GM19438 (cell line): ENCODE measurements at regions not wholly inside any gene's neighbourhood (a gene's known extent, or its start where the extent isn't known, plus 50 kb on each side); places are given as distances from the start of the nearest gene placed in this dataset.
"Not testable (repeated sequence)": the region's sequence is repeated elsewhere in the genome, so short reads cannot be mapped to it uniquely, and the experiment has no call there.

Experiments used
- ATAC-seq: cut with Tn5 transposase; IDR thresholded peaks from one replicate; pipeline ENCODE4 v1.9.1; 2021; ENCODE audit warnings: low read depth; ENCODE audit not compliant: unreplicated experiment

- ATAC-seq: no peak
These were observed 353.2 kb upstream of the SOX2 start for GRCh38 chr3:181358562-181358961.

- ATAC-seq: no peak
These were observed 353.7 kb upstream of the SOX2 start for GRCh38 chr3:181358060-181358459.

- ATAC-seq: no peak
These were observed 357.6 kb upstream of the SOX2 start for GRCh38 chr3:181354140-181354539.

- ATAC-seq: no peak
These were observed 354.8 kb upstream of the DNAJC19 start for GRCh38 chr3:181344331-181344730.

GRCh38 chr3:181336597-181336996, 347.1 kb upstream of the DNAJC19 start:
- no peak for ATAC-seq

GRCh38 chr3:181333394-181333793, 343.9 kb upstream of the DNAJC19 start:
- ATAC-seq: no peak

- ATAC-seq: no peak
These were observed 341.5 kb upstream of the DNAJC19 start for GRCh38 chr3:181330821-181331563.

- ATAC-seq: no peak
These were observed 340.7 kb upstream of the DNAJC19 start for GRCh38 chr3:181330257-181330656.

- no peak for ATAC-seq
These were observed 339.5 kb upstream of the DNAJC19 start for GRCh38 chr3:181329024-181329423.

- no peak for ATAC-seq
These were observed 338.8 kb upstream of the DNAJC19 start for GRCh38 chr3:181328346-181328745.

- no peak for ATAC-seq
These were observed 337.8 kb upstream of the DNAJC19 start for GRCh38 chr3:181327349-181327748.

- ATAC-seq: no peak
These were observed 337.2 kb upstream of the DNAJC19 start for GRCh38 chr3:181326637-181327223.

- ATAC-seq: not testable (repeated sequence)
These were observed 335.0 kb upstream of the DNAJC19 start for GRCh38 chr3:181324516-181324915.

GRCh38 chr3:181318321-181318720, 328.8 kb upstream of the DNAJC19 start:
- ATAC-seq: no peak

- no peak for ATAC-seq
These were observed 328.0 kb upstream of the DNAJC19 start for GRCh38 chr3:181317508-181317907.

GRCh38 chr3:181316482-181316881, 326.9 kb upstream of the DNAJC19 start:
- ATAC-seq: no peak

GRCh38 chr3:181313335-181313734, 323.8 kb upstream of the DNAJC19 start:
- ATAC-seq: no peak

GRCh38 chr3:181311186-181311585, 321.6 kb upstream of the DNAJC19 start:
- no peak for ATAC-seq

- ATAC-seq: no peak
These were observed 313.4 kb upstream of the DNAJC19 start for GRCh38 chr3:181302960-181303359.

- ATAC-seq: no peak
These were observed 310.5 kb upstream of the DNAJC19 start for GRCh38 chr3:181300033-181300432.

- no peak for ATAC-seq
These were observed 308.9 kb upstream of the DNAJC19 start for GRCh38 chr3:181298421-181298820.

- ATAC-seq: no peak
These were observed 303.4 kb upstream of the DNAJC19 start for GRCh38 chr3:181292984-181293383.
